ACC112 (cell line): ENCODE measurements at regions not wholly inside any gene's neighbourhood (a gene's known extent, or its start where the extent isn't known, plus 50 kb on each side); places are given as distances from the start of the nearest gene placed in this dataset.

Experiments used
- H2AFZ ChIP-seq: fragments of 200-600 bp; sonication (generic); one replicate; pipeline ENCODE4 v1.6.0; 2017; ENCODE audit warnings: antibody characterized with exemption, low read length; ENCODE audit not compliant: unreplicated experiment
- H3K27ac ChIP-seq: fragments of 200-600 bp; sonication (generic); 2 replicates; pipeline ENCODE4 v1.5.1; 2014; ENCODE audit warnings: low read depth, mild to moderate bottlenecking, antibody characterized with exemption, low read length, moderate library complexity
- H3K27me3 ChIP-seq: fragments of 200-600 bp; sonication (generic); 2 replicates; pipeline ENCODE4 v1.6.1; 2014; ENCODE audit warnings: mild to moderate bottlenecking, antibody characterized with exemption, low read length, moderate library complexity, mixed read lengths; ENCODE audit not compliant: insufficient read depth
- H3K36me3 ChIP-seq: fragments of 200-600 bp; sonication (generic); 2 replicates; pipeline ENCODE4 v1.6.1; 2016; ENCODE audit warnings: mild to moderate bottlenecking, antibody characterized with exemption, low read length, moderate library complexity, mixed read lengths; ENCODE audit not compliant: insufficient read depth
- H3K4me1 ChIP-seq: fragments of 200-600 bp; sonication (generic); one replicate; pipeline ENCODE4 v1.6.1; 2016; ENCODE audit warnings: low read length, mixed read lengths; ENCODE audit not compliant: insufficient read depth, unreplicated experiment, control insufficient read depth
- H3K4me3 ChIP-seq: fragments of 200-600 bp; sonication (generic); 2 replicates; pipeline ENCODE4 v1.5.1; 2014; ENCODE audit warnings: mild to moderate bottlenecking, low read depth, low read length
- H3K79me2 ChIP-seq: fragments of 200-600 bp; sonication (generic); one replicate; pipeline ENCODE4 v1.6.0; 2016; ENCODE audit warnings: low read length; ENCODE audit not compliant: control insufficient read depth, unreplicated experiment, insufficient read depth

DNA sequence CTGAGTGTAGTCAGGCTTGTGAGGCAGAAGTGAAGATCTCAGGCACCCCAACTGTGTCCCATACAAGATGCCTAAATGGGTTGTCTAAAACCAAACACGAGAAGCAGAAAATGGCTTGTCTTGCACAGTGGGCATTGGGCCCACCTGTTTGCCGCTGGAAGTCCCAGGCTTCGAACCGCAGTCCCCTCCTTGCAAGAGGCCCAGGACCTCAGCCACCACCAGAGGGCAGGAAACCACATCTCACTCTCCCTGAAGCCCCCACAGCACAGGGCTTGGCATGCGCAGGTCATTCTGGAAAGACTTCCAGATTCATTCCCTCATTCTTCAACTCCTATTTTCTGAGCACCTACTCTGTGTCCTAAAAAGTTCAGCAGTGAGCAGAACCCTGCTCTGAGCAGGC, 973.7 kb downstream of the UQCRFS1 start:
- Histone ChIP-seq H3K4me1 (no peaks in the 10 kb centered on the region), H3K36me3 (no peaks in the 10 kb centered on the region), H3K79me2 (no peaks in the 10 kb centered on the region), H3K27ac (no peak overlapping the region), H3K27me3 (no peaks in the 10 kb centered on the region), H3K4me3 (no peak overlapping the region), H2AFZ (no peak overlapping the region)

DNA sequence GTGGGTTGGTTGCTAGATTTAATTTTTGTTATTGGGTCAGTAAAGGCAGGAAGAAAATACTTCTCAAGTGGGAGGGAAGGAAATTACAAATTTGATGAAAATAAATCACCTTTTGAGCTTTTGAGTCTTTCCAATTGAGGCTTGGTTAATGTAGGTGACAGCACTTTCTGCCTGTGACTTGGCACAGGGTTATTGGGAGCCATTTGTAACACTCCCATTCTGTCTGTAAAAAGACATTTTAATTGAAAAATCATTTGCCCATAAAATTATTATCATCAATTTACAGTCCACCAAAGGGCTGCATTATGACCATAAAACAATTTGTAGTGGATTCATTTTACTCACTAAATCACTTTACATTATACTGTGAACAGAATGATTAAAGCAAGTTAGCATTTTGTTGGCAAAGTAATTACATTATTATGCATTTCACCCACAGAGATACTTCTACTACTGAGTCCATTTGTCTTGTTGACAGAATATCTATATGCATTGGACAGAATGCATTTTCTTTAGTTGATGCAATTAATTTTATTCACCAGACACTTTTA, 974.6 kb downstream of the UQCRFS1 start:
- no peaks in the 10 kb centered on the region for H3K36me3 ChIP-seq
- H3K27ac ChIP-seq, result no peak overlapping the region
- H3K4me1 ChIP-seq, result no peaks in the 10 kb centered on the region
- H3K27me3 ChIP-seq, result no peaks in the 10 kb centered on the region
- no peak overlapping the region for H2AFZ ChIP-seq
- H3K4me3 ChIP-seq, result no peak overlapping the region
- H3K79me2 ChIP-seq, result no peaks in the 10 kb centered on the region

DNA sequence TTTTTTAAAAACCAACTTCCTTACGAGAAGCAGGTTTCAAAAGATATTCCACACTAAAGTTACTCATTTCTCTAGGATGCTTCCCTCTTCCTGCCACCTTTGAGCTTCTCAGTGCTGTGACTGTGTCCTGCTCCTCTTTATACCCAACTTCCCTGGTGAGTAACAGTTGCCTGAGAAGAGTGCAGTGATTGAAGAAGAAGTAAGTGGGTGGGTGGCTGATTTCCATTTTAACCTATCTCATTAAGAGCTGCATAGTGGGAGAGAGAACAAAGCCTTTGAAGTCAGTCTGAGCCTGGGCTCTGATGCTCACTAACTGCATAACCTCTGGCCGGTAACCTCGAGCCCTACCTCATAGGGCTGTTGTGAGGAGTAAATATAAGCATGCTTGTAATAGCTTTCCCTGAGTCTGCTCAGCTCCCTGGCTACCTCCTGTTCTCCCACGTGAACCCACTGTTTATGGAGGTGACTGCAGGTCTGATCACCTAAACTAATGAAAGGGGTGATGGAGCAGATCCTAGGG, 977.3 kb downstream of the UQCRFS1 start:
- Histone ChIP-seq H3K79me2 (no peaks in the 10 kb centered on the region), H3K4me3 (no peak overlapping the region), H3K36me3 (no peaks in the 10 kb centered on the region), H3K27ac (no peak overlapping the region), H3K4me1 (no peaks in the 10 kb centered on the region), H2AFZ (no peak overlapping the region), H3K27me3 (no peaks in the 10 kb centered on the region)

DNA sequence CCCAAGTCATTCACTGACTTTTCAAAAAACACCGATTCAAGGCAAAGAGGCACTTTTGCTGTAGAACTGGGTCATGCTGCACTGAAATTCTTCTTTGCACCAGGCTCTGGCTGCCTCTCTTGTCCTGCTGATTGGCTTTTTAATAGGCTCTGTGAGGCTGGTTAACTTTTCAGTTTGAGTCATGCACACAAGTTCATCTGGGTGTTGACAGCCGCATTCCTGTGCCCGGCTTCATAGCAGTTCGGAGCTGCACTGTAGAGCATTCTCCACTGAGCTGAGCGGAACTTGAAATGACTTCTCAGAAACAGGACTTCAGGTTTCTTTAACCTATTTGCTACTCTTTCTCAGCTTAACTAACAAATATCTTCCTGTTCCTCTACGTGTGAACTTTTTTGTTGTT, 978.3 kb downstream of the UQCRFS1 start:
- H3K4me3 ChIP-seq, result no peak overlapping the region
- H2AFZ ChIP-seq, result no peak overlapping the region
- H3K27ac ChIP-seq, result no peak overlapping the region
- no peaks in the 10 kb centered on the region for H3K79me2 ChIP-seq
- no peaks in the 10 kb centered on the region for H3K4me1 ChIP-seq
- H3K36me3 ChIP-seq, result no peaks in the 10 kb centered on the region
- H3K27me3 ChIP-seq, result no peaks in the 10 kb centered on the region

DNA sequence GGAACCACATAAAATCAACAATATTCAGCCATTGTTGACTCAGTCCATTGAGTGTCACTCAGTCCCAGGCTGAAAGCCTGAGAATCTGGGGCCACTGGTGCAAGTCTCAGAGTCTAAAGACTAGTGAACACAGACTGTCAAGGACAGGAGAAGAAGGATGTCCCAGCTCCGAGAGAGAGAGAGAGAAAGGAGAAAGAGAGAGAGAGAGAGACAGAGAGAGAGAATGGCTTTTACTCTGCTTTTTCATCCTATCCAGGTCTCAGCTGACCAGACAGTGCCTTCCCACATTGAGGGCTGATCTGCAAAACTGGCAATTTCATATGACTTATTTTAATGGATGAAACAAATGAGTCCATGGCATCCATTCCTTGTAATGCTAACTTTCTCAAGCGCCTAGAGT, 984.1 kb downstream of the UQCRFS1 start:
- no peak overlapping the region for H3K4me3 ChIP-seq
- H3K27ac ChIP-seq, result no peak overlapping the region
- H3K36me3 ChIP-seq, result no peaks in the 10 kb centered on the region
- peaks cover 5% of the 10 kb centered on the region; the same call in 1 of the 2 replicates for H3K27me3 ChIP-seq
- H2AFZ ChIP-seq, result no peak overlapping the region
- H3K4me1 ChIP-seq, result no peaks in the 10 kb centered on the region
- no peaks in the 10 kb centered on the region for H3K79me2 ChIP-seq

DNA sequence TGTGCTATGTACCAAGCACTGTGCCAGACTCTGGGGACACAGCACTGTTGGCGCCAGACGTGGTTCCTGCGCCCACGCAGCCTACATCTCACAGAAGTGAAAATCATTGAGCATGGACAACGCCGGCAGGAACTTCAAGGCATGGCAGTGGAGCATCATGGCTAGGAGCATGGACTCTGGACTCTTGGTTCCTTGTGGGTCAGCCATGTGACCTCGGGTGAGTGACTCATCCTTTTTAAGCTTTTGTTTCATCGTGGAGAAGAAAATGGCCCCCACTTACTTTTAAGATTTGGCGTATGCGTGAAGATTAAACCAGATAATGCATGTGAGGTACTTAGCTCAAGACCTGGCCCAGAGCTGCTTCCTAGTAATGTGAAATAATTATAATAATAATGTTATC, 988.5 kb downstream of the UQCRFS1 start:
- H3K27me3 ChIP-seq, result peaks cover 5% of the 10 kb centered on the region; the same call in 1 of the 2 replicates
- H3K4me3 ChIP-seq, result no peak overlapping the region
- no peaks in the 10 kb centered on the region for H3K4me1 ChIP-seq
- H3K27ac ChIP-seq, result no peak overlapping the region
- H2AFZ ChIP-seq, result no peak overlapping the region
- H3K36me3 ChIP-seq, result no peaks in the 10 kb centered on the region
- H3K79me2 ChIP-seq, result no peaks in the 10 kb centered on the region

DNA sequence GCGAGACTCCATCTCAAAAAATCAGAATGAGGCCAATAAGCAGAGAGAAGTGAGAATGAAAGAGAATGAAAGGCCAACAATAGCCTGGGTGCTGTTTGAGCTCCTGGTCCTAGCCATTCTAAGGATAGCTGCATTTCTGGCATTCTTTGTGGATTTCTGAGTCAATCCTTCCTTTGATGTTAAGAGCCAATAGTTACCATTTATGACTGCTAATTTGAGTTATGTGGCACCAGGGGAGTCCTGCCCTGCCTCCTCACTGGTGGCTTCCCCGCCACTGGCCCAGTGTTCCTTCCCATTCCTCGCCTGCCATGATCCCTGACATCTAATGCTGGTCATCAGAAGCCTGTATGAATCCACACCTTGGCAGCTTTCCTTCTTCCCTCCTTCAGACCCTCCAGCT, 991.2 kb downstream of the UQCRFS1 start:
- Histone ChIP-seq H3K27ac (no peak overlapping the region), H3K36me3 (no peaks in the 10 kb centered on the region), H3K27me3 (no peaks in the 10 kb centered on the region), H2AFZ (no peak overlapping the region), H3K4me3 (no peak overlapping the region), H3K4me1 (no peaks in the 10 kb centered on the region), H3K79me2 (no peaks in the 10 kb centered on the region)

DNA sequence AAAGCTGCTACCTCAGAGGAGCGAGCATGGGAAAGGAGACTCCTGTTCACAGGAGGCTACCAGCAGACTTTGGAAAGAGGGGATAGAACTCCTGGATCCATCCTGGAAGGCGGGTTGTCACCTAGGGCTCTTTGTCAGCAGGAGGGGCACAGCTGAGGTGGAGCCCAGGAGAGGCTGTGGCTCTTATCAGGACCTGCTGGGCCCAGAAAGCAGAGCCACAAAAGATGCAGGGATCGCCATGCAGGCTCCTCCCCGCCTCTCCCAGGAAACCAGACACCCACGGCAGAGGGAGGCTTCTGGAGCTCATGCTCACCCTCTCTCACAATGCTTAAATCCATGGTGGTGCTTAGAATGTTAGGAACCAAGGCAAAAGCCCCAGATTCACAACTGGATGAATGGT, 994.2 kb downstream of the UQCRFS1 start:
- H2AFZ ChIP-seq, result no peak overlapping the region
- no peaks in the 10 kb centered on the region for H3K36me3 ChIP-seq
- H3K4me1 ChIP-seq, result no peaks in the 10 kb centered on the region
- H3K27me3 ChIP-seq, result no peaks in the 10 kb centered on the region
- no peak overlapping the region for H3K27ac ChIP-seq
- H3K4me3 ChIP-seq, result no peak overlapping the region
- H3K79me2 ChIP-seq, result no peaks in the 10 kb centered on the region

DNA sequence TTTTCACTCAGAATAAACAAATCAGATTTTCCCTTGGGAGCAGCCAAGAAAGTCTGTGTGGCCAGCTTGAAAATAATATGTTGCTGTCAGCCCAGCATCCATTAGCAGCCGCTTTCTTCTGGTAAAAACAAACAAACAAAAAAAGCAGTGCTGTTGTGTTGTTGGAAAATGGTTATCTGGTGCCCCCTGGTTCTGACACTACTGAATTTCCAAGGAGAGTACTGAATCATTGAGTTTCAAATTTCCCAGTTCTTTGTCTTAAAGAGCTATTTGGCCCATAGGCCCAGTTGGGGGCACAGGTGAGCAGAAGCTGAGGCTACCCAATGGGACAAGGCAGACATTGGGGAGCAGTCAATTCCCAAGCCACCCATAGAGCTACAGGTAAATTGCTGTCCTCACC, 995.9 kb downstream of the UQCRFS1 start:
- no peaks in the 10 kb centered on the region for H3K4me1 ChIP-seq
- H3K79me2 ChIP-seq, result no peaks in the 10 kb centered on the region
- H3K4me3 ChIP-seq, result no peak overlapping the region
- H3K36me3 ChIP-seq, result no peaks in the 10 kb centered on the region
- no peaks in the 10 kb centered on the region for H3K27me3 ChIP-seq
- H2AFZ ChIP-seq, result no peak overlapping the region
- H3K27ac ChIP-seq, result no peak overlapping the region

DNA sequence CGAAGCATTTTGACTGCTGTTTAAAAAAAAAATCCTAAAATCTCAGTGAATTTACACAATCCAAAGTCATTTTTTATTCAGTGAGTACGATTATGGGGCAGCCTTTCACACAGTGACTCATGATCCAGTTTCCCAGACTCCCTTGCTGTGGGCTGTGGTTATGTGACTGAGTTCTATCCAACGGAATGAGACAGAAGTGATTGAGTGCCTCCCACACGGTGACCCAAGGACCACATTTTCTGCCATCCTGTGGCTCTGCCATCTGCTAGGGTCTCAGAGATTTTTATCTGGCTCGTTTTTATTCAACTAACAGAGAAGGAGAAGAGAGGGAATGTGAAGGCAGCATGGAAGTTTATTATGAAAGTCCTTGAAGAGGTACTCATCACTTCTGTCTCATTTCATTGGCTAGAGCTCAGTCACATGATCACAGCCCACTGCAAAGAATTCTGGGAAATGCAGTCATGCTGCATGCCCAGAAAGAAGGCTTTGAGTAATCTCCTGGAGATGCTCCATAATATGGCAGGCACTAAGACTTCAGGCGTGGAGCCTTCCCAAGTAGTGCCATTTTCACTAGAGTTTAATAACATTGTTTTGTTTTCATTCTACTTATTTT, 999.4 kb downstream of the UQCRFS1 start:
- no peak overlapping the region for H3K4me3 ChIP-seq
- no peaks in the 10 kb centered on the region for H3K27me3 ChIP-seq
- no peaks in the 10 kb centered on the region for H3K79me2 ChIP-seq
- H2AFZ ChIP-seq, result no peak overlapping the region
- no peak overlapping the region for H3K27ac ChIP-seq
- H3K4me1 ChIP-seq, result no peaks in the 10 kb centered on the region
- no peaks in the 10 kb centered on the region for H3K36me3 ChIP-seq

DNA sequence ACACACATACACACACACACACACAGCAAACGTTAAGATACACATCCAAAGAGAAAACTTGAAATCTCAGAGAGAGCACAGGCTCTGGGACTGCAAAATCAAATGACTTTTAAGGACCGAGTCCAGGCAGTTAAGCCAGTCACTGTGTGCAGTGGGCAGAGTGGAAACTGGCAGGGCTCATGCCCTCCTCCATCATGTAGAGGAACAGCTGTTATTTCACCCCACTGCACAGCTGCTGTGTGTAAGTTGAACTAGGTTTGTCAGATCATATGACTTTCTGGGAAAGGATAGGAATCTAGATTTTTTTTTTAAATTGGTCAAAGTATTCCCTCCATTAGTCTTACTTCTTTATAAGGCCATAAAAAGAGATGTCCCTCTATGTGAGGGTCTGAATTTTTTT, 1002.1 kb downstream of the UQCRFS1 start:
- Histone ChIP-seq H3K36me3 (no peaks in the 10 kb centered on the region), H3K4me1 (no peaks in the 10 kb centered on the region), H3K27ac (no peak overlapping the region), H3K27me3 (no peaks in the 10 kb centered on the region), H3K4me3 (no peak overlapping the region), H2AFZ (no peak overlapping the region), H3K79me2 (no peaks in the 10 kb centered on the region)
